HG03066 (cell line): ENCODE measurements at regions not wholly inside any gene's neighbourhood (a gene's known extent, or its start where the extent isn't known, plus 50 kb on each side); places are given as distances from the start of the nearest gene placed in this dataset.
"Not testable (repeated sequence)": the region's sequence is repeated elsewhere in the genome, so short reads cannot be mapped to it uniquely, and the experiment has no call there.

Experiments used
- ATAC-seq: cut with Tn5 transposase; IDR thresholded peaks from one replicate; pipeline ENCODE4 v1.9.1; 2021; ENCODE audit warnings: low read depth; ENCODE audit not compliant: unreplicated experiment

DNA sequence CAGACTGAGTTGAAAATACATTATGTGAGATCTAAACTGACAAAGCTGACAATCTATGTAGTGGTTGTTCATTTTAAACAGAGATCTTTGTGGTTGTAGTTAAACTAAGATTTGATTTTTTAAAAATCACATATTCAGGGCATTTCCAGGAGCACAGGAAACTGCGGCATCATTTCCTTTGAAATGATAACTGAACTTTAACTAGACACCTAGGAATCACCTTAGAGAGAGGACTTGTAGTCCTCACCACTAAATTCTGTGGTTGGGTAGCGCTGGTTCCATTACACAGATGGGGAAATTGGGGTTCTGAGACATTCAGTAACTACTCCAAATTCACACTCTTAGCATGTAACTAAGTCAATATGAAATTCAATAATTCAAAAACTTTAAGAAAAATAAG is 96.0 kb upstream of the TRIB2 start:
- ATAC-seq, result no peak

DNA sequence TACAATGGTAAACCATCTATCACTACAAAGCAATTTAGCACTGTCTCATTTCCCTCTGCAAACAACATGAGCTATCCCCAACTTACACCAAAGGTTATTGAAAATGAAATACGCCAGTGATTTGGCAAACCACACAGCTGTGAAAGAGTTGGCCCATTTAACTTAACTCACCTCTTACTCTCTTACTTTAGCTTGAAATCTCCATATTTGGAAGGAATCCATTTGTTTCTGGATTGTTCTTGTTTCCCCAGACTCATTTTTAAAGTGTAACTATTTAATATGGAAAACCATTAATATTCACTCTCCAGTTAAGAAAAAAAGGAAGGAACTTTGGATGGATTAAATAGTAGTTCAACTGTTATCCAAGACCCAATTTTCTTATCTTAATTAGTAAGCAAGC is 93.7 kb upstream of the TRIB2 start:
- no peak for ATAC-seq

DNA sequence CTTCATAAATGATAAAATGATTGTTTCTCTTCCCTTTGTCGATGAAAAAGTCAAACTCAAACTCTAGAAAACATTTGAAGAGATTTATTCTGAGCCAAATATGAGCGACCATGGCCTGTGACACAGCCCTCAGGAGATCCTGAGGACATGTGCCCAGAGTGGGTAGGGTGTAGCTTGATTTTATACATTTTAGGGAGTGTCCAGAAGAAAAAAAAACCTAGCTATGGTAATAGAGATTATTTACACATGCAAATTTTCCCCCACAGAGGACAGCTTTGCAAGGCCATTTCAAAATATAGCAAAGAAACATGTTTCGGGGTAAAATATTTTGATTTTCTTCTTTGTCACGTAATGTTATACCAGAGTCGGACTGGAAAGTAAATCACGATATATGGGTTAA is 92.4 kb upstream of the TRIB2 start:
- ATAC-seq, result no peak

DNA sequence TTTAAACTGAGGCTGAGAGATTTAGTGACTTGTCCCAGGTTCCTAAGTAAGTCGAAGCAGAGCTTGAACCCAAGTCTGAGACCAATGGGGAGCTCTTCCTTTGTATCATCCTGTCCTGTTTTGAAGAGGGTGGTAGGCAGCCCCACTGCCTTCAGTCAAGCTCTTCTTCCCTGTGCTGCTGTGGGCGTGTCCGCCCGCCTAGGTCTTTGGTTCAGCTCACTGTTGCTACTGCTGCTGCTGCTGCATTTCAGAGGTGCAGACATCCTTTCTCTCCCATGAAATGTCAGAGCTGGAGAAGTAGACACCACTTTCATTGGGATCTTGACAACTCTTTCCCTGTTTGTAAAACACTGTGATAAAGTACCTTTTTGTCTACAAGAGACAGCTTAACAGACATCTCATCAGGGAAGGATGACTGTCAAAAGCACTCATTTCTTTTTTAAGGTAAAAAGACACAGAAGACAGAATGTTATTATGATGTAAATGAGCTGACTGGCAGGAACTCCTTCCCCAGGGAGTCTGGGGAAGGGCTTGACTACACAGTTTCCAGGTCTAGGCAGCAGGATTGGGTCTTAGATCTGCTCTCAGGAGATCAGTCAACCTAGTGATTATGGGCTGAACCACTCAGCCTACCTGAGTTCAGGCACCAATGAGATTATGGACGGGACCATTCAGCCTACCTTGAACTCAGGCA is 91.7 kb upstream of the TRIB2 start:
- ATAC-seq, result no peak

DNA sequence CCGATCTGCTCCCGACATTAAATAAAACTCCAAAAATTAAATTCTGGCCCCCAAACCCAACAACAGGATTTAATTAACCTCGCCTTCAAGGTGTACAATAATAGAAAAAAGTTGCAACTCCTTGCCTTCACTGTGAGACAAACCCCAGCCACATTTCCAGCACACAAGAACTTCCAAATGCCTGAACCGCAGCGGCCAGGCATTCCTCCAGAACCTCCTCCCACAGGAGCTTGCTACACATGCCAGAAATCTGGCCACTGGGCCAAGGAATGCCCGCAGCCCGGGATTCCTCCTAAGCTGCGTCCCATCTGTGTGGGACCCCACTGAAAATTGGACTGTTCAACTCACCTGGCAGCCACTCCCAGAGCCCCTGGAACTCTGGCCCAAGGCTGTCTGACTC is 88.2 kb upstream of the TRIB2 start:
- ATAC-seq, result not testable (repeated sequence)

DNA sequence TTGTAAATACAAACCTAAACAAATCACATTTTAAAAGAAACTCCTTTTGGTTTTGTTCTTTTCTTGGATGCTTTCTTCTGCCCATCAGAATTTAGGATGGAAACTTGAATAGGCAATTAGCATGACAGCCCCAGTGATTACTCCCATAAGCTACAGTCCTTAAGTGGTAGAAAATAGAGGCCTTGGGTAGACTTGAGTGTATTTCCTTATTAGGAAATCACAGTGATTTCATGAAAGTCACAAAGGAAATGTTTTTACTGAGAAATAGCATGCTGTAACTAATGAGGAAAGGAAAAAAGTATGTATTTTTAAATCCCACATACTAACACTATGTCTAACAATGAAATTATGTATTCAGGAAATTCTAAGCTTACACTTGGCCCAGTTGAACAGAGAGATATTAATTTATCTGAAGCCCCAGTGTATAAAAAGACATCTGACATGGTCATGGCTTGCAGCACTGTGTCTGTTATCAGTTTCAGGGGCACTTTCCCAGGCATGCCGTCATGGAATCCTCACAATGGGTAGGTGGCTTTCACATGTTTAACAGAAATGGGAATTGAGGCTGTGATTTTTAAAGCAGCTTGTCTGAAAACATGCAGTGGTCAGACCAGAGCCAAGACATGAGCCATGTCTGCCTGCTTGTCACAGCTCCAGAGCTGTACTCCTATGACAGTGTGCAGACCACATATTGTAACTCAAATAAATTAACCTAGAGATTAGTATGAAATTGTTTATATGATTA is 79.7 kb upstream of the TRIB2 start:
- ATAC-seq, result no peak

DNA sequence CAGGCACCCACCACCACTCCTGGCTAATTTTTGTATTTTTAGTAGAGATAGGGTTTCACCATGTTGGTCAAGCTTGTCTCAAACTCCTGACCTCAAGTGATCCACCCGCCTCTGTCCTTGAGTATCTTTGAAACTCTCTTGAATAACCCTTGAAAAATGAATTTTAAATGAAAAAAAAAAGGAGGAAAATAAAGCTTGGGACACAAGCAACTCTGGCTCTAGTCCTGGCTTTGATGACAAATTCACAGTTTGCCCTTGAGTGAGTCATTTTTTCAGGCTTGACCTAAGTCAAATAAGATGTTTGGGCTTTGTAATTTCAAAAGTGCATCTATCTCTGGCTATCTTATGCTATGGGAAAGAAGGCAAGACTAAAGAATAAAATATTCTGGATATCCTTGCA is 79.0 kb upstream of the TRIB2 start:
- no peak for ATAC-seq

DNA sequence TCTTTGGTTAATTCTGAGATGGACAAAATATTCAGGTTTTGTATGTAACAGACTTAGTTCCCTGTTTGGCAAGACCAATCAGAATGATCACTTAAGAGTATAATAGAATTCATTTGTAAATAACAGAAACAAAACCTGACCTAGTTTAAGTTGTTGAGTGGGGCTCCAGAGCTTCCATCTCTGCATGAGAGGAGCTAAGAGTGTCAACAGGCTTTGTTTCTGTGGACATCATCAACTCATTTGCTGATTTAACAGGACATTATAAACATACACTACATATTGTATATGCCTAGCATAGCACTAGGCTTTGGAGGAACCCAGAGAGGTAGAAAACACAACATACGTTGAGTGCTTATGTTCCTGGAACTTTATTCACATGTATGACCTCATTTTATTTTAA is 75.3 kb upstream of the TRIB2 start:
- no peak for ATAC-seq

DNA sequence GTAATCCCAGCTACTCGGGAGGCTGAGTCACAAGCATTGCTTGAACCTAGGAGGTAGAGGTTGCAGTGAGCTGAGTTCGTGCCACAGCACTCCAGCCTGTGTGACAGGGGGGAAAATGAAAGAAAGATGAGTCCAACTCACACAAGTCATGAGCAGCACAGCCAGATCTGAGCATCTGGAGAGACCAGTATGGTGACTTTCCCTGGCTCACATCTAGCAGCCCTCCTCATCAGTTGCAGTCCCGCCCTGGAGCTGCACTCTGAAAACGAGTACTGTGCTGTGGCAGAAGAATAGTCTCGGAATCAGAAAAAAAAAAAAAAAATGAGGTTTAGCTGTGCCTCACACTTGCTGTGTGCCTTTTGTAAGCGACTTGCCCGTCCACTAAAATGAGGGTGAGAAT is 74.4 kb upstream of the TRIB2 start:
- no peak for ATAC-seq

DNA sequence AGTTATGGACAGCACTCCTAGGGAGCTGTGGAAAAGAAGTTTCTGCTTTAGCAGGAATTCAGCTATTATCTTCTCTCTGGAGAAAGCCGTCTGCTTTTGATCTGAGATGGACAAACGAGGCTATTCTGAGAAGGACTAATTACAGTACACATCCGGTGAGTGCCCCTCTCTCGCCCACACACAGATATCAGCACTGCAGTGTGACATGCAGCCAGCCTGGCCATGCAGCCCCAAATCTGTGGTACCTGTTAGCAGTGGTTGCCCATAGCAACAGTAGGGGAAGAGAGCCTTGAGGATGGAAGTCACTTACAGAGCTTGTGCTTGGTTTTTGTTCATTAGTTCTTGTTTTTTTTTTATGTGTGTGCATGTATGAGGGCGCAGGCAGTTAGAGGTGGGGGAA is 73.9 kb upstream of the TRIB2 start:
- no peak for ATAC-seq

DNA sequence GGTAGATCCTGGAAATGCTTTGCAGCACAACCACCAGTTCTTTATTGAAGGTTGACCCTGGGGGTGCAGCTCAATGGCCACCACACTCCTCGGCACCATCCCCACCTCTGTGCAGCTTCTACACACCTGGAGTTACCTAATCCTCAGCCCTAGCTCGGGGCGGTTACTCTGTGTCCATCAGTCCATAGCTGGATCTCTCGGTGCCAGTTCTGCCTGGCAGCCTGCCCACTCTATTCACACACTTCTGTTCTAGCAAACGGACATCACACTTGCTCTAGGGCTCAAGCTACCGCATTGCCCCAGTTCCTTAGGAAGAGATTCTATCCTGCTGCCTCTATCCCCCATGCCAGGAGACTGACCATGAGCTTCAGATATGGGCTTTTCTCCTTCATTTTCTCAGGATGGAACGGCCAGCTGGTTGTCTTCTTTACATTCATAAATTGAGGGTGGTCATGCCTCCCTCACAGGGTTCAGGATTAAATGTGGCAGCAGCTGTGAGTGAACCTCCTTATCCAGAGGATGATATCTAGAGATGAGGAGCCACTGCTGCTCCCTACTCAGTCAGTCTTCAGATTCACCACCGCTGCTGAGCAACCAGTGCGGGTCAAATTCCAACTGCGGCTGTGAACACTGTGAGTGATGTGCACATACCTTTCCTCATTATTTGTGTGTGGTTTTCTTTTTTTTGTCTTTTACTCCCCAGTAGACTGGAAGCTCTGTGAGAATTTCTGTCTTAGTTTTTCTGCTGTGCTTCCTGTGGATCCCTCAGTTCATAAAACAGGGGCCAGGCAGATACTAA is 66.9 kb upstream of the TRIB2 start:
- no peak for ATAC-seq

DNA sequence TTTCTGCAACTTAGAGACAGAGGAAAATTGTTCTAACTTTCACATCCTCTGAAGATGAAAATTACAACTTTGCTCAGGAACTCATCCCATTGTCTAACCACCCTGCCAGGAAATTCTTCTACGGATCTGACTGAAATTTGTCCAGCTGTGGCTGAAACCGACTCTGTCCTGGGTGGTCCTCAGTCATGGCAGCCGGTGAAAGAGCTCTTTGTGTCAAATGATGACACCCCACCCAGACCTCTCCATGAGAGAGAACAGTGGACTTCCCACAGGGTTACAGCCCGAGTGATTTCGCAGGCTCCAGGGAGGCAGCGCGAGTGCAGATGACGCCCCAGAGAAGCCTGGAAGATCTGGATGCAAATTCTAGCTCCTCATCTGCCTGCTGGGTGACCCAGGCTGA is 65.1 kb upstream of the TRIB2 start:
- ATAC-seq, result no peak

DNA sequence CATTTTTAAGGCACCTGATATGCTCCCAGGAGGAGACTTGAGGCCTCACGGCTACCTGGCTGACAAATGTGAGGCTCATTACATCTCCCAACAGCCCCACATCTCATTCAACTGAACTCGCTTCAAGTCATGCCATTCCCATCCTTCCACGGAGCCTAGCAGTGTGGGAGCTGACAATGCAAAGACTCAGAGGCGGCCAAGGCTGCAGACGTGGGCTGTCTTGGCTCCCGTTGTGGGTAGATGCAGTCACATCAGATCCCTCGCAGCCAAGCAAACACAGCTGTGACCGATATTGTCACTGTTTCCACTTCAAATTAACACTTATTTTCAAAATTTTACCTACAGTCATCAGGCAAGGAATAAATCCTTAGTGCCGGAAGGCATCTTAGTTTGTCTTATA is 64.0 kb upstream of the TRIB2 start:
- no peak for ATAC-seq

DNA sequence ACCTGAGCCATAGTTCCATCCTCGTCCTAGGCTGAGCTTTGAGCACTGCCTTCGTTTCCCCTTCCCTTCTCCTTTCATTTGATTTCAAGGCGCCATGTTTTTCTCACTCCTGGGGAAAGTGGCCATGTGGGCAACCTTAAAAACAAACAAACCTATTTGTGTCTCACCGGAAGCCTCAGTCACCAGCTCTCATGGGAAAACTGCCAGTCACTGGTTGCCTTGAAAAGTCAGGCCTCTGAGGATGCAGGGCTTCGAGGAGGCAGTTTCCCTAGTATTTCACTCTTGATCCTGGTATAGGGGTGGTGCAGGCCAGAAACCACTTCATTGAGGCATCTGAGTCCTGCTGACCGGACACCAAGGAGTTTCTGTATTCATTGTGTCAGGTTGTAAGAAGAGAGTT is 59.2 kb upstream of the TRIB2 start:
- ATAC-seq, result no peak

DNA sequence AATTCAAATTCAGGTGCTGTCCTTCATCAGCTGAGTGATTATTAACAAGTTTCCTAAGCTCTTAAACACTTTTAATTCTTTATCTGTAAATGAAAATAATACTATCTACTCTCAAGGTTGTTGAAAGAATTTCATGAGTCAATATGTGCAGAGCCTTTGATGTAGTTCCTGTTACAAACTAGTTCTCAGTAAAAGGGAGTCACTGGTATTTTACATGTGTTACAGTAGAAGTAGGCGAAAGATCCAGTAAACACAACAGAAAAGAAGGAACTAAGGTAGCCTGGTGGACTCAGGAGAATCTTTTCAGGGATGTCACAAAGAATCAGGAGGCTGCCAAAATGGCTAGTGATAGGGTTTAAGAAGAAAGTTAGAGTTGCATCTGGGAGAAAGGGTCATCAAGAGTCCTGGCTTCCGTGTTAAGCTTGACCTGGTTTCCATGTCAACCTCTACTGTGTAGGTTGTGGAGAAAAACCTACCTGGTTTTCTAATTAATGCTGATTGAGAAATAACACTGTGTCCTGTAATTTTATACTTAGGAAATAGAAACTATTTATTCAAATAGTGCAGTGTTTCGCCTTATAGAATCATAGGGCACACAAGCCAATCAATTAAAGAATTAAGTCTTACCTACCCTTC is 58.3 kb upstream of the TRIB2 start:
- ATAC-seq, result no peak

DNA sequence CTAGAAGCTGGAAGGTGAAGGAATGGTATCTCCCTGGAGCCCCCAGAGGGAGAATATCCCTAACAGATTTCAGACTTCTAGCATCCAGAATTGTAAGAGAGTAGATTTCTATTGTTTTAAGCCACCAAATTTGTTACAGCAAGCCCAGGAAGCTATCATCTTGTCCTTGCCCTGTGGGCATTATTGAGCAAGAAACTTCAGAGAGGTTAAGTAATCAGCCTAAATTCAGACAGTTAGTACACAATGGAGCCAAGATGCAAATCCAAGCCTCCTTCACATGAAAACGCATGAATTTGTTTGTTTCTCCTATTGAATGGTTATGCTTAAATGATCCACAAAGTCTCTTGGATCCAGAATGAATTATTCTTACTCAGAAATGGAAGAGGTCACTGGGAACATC is 55.2 kb upstream of the TRIB2 start:
- no peak for ATAC-seq

DNA sequence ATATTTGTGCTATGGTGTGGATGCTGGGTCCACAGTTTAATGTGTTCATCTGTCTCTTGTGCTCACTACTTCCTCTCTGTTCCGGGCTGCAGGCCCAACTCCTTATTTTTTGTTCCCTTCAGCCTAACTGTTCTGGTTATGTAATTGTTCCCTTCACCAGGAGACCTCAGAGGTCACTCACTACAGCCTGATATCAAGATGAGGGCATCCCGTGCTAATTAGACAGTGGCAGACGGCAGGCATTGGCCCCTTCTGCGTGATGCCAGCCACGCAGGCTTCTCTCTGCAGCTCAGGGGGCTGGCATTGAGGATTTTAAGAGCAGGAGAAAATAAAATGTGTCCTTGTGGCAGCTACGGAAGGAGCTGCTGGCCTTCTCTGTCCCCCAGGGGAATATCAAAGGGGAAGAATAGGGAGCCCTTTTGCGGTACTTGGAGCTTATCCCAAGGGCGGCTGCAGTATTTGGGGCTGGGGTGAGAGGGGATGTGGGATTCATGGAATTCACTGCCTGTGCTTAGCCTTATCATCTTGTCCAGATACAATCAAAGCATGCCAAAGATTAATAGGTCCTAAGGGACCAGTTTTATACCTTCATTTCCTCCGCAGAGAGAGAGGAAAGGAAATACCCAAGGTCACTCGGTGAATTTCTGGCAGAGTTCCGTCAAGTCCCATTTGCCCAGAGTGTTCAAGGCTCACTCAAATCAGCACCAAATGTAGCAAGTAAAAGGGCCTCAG is 53.3 kb upstream of the TRIB2 start:
- ATAC-seq, result no peak

DNA sequence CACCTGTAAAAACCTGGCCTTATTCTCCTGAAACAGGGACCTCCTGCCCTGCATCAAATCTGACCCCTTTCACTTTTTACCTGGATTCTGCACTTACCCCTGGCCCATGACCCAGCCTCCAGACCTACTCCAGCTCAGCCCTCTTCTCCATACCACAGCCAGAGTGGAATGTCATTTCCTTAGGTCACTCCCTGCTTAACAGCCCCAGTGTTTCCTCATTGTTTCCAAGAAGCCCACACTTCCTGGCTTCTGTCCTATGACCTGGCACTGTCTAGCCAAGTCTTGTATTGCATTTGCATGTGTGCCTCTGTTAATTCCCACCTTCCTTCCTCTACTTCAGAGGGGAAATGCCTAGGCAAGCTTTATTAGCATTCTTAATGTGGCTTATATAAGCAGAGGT is 51.4 kb upstream of the TRIB2 start:
- no peak for ATAC-seq

DNA sequence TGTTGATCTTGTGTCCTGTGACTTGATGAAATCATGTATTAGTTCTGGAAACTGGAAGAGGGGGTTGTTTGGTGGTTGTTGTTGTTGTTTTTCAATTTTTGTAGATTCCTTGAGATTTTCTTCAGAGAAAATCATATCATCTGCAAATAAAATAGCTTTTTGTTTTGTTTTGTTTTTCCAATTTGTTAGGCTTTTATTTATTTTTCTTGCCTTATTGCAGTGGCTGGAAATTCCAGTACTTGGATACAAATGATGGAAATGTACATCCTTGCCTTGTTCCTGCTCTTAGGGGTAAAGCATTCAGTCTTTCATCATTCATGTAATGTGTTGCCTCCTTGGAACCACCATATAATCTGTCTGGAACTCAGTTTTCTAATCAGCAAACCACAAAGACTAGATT is 50.3 kb upstream of the TRIB2 start:
- ATAC-seq, result no peak
